Tibial artery (tissue), 4 donors: ENCODE measurements at regions not wholly inside any gene's neighbourhood (a gene's known extent, or its start where the extent isn't known, plus 50 kb on each side); places are given as distances from the start of the nearest gene placed in this dataset.
"Not testable (repeated sequence)": the region's sequence is repeated elsewhere in the genome, so short reads cannot be mapped to it uniquely, and the experiment has no call there.

Experiments
- DNase-seq, 2 donors: peaks; one replicate each; pipeline ENCODE4 v3.0.0-alpha.2; 2019
- H3K27ac ChIP-seq, 2 donors: fragments of 200-600 bp; sonication (generic) in 1 of 2; 1 replicate in 1 of 2; 2 replicates in 1 of 2; pipeline ENCODE4 v1.5.1; 2018 to 2019; ENCODE audit warnings: mild to moderate bottlenecking in 1 of 2
- H3K27me3 ChIP-seq, 2 donors: fragments of 200-600 bp; sonication (generic) in 1 of 2; one replicate each; pipeline versions ENCODE4 v1.5.1 to v1.6.0; 2016 to 2019
- H3K36me3 ChIP-seq, 3 donors: fragments of 200-600 bp; sonication (generic) in 2 of 3; one replicate each; pipeline ENCODE4 v1.5.1; 2016 to 2019; ENCODE audit warnings: mild to moderate bottlenecking in 2 of 3
- H3K4me1 ChIP-seq, 4 donors: fragments of 200-600 bp; sonication (generic) in 2 of 4; 1 replicate in 3 of 4; 2 replicates in 1 of 4; pipeline ENCODE4 v1.5.1; 2016 to 2019
- H3K4me3 ChIP-seq, 2 donors: fragments of 200-600 bp; sonication (generic) in 1 of 2; 1 replicate in 1 of 2; 2 replicates in 1 of 2; pipeline ENCODE4 v1.5.1; 2018 to 2019; ENCODE audit warnings: mild to moderate bottlenecking in 2 of 2
- H3K9me3 ChIP-seq, 3 donors: fragments of 200-600 bp; sonication (generic) in 1 of 3; one replicate each; pipeline ENCODE4 v1.5.1; 2016 to 2019
- CTCF ChIP-seq, 2 experiments: fragments of 200-600 bp in 1 of 2; fragments of 450-650 bp in 1 of 2; IDR thresholded peaks; one replicate each; pipeline ENCODE4 v1.5.1; 2017 to 2019; ENCODE audit warnings: antibody characterized with exemption in 2 of 2, mild to moderate bottlenecking in 1 of 2, moderate library complexity in 1 of 2
- intact Hi-C: fragments of 100-400 bp; cut with DNase I; formaldehyde crosslinking; loops from one replicate; pipeline ENCODE4 v1.15.0; 2023; ENCODE audit warnings: low total_unique reads

- no peak for TF ChIP-seq CTCF (IDR thresholded peaks at IDR 0.05)
- no peak for DNase-seq
- Histone ChIP-seq H3K9me3 (no peaks in the 10 kb centered on the region), H3K36me3 (no peaks in the 10 kb centered on the region), H3K4me1 (no peaks in the 10 kb centered on the region), H3K27ac (no peak overlapping the region), H3K27me3 (no peaks in the 10 kb centered on the region), H3K4me3 (no peak overlapping the region)
- intact Hi-C loops, result no loop called here
Observed at GRCh38 chr2:187188783-187189631, 259.0 kb downstream of the CALCRL start.

- Histone ChIP-seq H3K27me3 (no peaks in the 10 kb centered on the region), H3K4me3 (no peak overlapping the region), H3K36me3 (no peaks in the 10 kb centered on the region), H3K4me1 (no peaks in the 10 kb centered on the region), H3K9me3 (peaks cover 0 to 2% (median 0%) of the 10 kb centered on the region in 3 donors), H3K27ac (no peak overlapping the region)
- TF ChIP-seq CTCF (IDR thresholded peaks at IDR 0.05), result no peak
- intact Hi-C loops, result no loop called here
- no peak for DNase-seq
Observed at GRCh38 chr2:187187519-187187918, 260.5 kb downstream of the CALCRL start.

GRCh38 chr2:187180529-187180928 lies 267.5 kb downstream of the CALCRL start:
- no peak for DNase-seq
- H3K4me3 ChIP-seq, result no peak overlapping the region
- intact Hi-C loops, result no loop called here
- peaks cover 0 to 8% (median 0%) of the 10 kb centered on the region in 3 donors for H3K9me3 ChIP-seq
- no peak for TF ChIP-seq CTCF (IDR thresholded peaks at IDR 0.05)
- H3K27ac ChIP-seq, result no peak overlapping the region
- H3K27me3 ChIP-seq, result no peaks in the 10 kb centered on the region
- no peaks in the 10 kb centered on the region for H3K36me3 ChIP-seq
- no peaks in the 10 kb centered on the region for H3K4me1 ChIP-seq

- peaks cover 0 to 12% (median 0%) of the 10 kb centered on the region in 3 donors for H3K9me3 ChIP-seq
- DNase-seq, H3K27ac ChIP-seq, H3K36me3 ChIP-seq, H3K27me3 ChIP-seq, intact Hi-C loops, H3K4me1 ChIP-seq, H3K4me3 ChIP-seq: not testable (repeated sequence)
Observed at GRCh38 chr2:187178876-187179275, 269.2 kb downstream of the CALCRL start.

- Histone ChIP-seq H3K27ac (no peak overlapping the region), H3K4me3 (no peak overlapping the region), H3K4me1 (no peaks in the 10 kb centered on the region), H3K27me3 (no peaks in the 10 kb centered on the region), H3K36me3 (no peaks in the 10 kb centered on the region), H3K9me3 (peaks cover 0 to 7% (median 0%) of the 10 kb centered on the region in 3 donors)
- TF ChIP-seq CTCF (IDR thresholded peaks at IDR 0.05), result no peak
- DNase-seq, result no peak
- intact Hi-C loops, result no loop called here
Observed at GRCh38 chr2:187177253-187177652, 270.8 kb downstream of the CALCRL start.

- H3K9me3 ChIP-seq, result peaks cover 0 to 3% (median 0%) of the 10 kb centered on the region in 3 donors
- H3K36me3 ChIP-seq, result no peaks in the 10 kb centered on the region
- no peak for DNase-seq
- intact Hi-C loops, result no loop called here
- H3K27me3 ChIP-seq, result no peaks in the 10 kb centered on the region
- H3K4me1 ChIP-seq, result no peaks in the 10 kb centered on the region
- no peak overlapping the region for H3K27ac ChIP-seq
- TF ChIP-seq CTCF (IDR thresholded peaks at IDR 0.05), result no peak
- H3K4me3 ChIP-seq, result no peak overlapping the region
Observed at GRCh38 chr2:187174582-187174981, 273.5 kb downstream of the CALCRL start.
